ENCODE measurements at regions not wholly inside any gene's neighbourhood (a gene's known extent, or its start where the extent isn't known, plus 50 kb on each side); places are given as distances from the start of the nearest gene placed in this dataset.
"Not testable (repeated sequence)": the region's sequence is repeated elsewhere in the genome, so short reads cannot be mapped to it uniquely, and the experiment has no call there.

- no peak for DNase-seq
Measured at GRCh38 chr21:15932726-15933125, 202.9 kb downstream of the USP25 start.

- no peak for DNase-seq
Measured at GRCh38 chr21:15935530-15935929, 205.7 kb downstream of the USP25 start.

- no peak for DNase-seq
Measured at GRCh38 chr21:15943009-15943666, 213.4 kb downstream of the USP25 start.

- no peak for DNase-seq
Measured at GRCh38 chr21:15947677-15948076, 217.9 kb downstream of the USP25 start.

GRCh38 chr21:15953551-15954116 is 223.9 kb downstream of the USP25 start:
- DNase-seq, result no peak

GRCh38 chr21:15964236-15964855 is 234.6 kb downstream of the USP25 start:
- no peak for DNase-seq

- DNase-seq, result no peak
Measured at GRCh38 chr21:15966231-15966630, 236.4 kb downstream of the USP25 start.

- no peak for DNase-seq
Measured at GRCh38 chr21:15966651-15967050, 236.9 kb downstream of the USP25 start.

GRCh38 chr21:15967661-15968060 is 237.9 kb downstream of the USP25 start:
- no peak for DNase-seq

GRCh38 chr21:15968776-15969310 is 239.1 kb downstream of the USP25 start:
- no peak for DNase-seq

GRCh38 chr21:15976807-15977206 is 247.0 kb downstream of the USP25 start:
- no peak for DNase-seq

- no peak for DNase-seq
Measured at GRCh38 chr21:15978215-15978738, 248.5 kb downstream of the USP25 start.

GRCh38 chr21:15979493-15979892 is 249.7 kb downstream of the USP25 start:
- not testable (repeated sequence) for DNase-seq

GRCh38 chr21:15986277-15986676 is 256.5 kb downstream of the USP25 start:
- DNase-seq, result no peak

- DNase-seq, result no peak
Measured at GRCh38 chr21:15992171-15992570, 262.4 kb downstream of the USP25 start.

GRCh38 chr21:15993951-15994350 is 264.2 kb downstream of the USP25 start:
- no peak for DNase-seq

GRCh38 chr21:15999741-16000140 is 270.0 kb downstream of the USP25 start:
- DNase-seq, result no peak

- DNase-seq, result no peak
Measured at GRCh38 chr21:16002874-16003466, 273.2 kb downstream of the USP25 start.

GRCh38 chr21:16004086-16004485 is 274.3 kb downstream of the USP25 start:
- DNase-seq, result no peak

GRCh38 chr21:16004523-16004922 is 274.7 kb downstream of the USP25 start:
- DNase-seq, result no peak

GRCh38 chr21:16005996-16006395 is 276.2 kb downstream of the USP25 start:
- no peak for DNase-seq

GRCh38 chr21:16007943-16008342 is 278.2 kb downstream of the USP25 start:
- no peak for DNase-seq

- no peak for DNase-seq
Measured at GRCh38 chr21:16011719-16012118, 281.9 kb downstream of the USP25 start.

GRCh38 chr21:16013570-16013969 is 283.8 kb downstream of the USP25 start:
- DNase-seq, result no peak

Measured in T-helper 9 cell (primary cell).